Medulla oblongata (tissue), 1 donor: ENCODE measurements at regions not wholly inside any gene's neighbourhood (a gene's known extent, or its start where the extent isn't known, plus 50 kb on each side); places are given as distances from the start of the nearest gene placed in this dataset.

Experiments used
- DNase-seq: peaks from one replicate; pipeline ENCODE4 v3.0.0-alpha.2; 2015; ENCODE audit errors: extremely low spot score

DNA sequence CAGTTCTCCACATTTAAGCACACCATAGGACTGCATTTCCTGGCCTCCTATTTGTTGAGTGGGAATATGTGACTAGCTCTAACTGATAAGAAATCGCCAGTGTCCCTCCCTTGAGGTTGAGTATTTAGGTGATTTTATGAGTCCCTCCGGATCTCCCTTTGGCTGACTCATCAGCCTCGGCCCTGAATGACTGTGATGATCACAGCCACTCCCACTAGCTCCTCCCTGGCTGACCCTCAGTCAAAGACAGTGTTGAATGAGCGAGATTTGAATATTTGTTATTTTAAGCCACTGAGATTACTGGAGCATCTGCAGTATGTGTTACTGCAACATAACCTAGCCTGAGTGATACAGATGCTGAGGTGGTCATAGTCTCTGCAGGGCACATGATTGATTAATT is 515.3 kb downstream of the EPHB1 start:
- DNase-seq, result no peak

DNA sequence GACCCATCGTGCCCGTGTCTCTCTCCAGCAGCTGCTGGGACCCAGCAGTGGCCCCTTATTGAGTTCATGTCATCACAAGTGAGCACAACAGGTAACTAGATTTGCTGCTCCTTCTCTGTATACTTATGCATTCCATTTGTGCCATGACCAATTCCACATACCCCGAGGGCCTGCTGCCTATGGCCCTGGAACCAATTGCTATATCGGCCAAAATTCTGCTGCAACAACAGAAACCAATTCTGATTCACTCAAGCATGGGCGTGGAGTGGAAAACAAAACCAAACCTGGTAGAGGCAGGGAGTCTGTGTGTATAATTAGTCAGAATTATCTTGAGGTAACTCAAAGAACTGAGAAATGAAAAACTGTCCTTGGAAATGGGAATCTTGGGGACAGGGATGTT is 516.6 kb downstream of the EPHB1 start:
- no peak for DNase-seq

DNA sequence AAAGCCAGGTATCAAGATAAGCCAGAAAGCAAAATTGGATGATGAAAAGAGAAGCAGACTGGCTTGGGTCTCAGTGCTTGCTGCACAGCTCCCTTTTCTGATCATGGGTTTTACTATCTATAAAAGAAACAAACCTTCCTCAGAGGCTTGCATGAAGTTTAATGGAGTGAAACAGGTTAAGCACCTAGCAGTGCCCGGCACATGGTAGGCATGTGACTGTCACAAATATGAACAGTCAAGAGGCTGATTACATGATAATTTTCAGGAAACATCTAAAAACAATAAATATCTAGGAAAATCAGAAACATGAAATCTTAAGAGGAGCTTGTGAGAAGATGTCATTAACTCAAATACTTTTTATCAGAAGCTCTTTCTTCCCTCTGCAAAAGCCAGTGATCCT is 519.2 kb downstream of the EPHB1 start:
- DNase-seq, result no peak

DNA sequence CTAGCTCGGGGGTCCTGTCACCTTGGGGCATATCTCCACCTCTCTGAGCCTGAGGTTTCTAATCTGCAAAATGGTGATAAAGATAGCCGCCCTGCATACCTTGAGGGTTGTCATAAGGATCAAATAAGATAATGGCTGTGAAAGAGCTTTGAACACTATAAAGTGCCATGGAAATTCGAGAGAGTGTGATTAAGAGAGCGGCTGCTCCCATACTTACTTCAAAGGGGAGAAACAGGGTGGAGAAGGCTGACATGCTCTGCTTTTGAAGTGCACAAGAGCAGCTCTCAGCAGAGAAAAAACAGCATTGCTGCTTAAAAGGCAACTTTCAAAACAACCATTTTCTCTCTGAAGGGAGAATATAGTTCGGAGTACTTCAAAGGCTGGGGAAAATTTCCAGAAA is 529.2 kb downstream of the EPHB1 start:
- DNase-seq, result no peak

DNA sequence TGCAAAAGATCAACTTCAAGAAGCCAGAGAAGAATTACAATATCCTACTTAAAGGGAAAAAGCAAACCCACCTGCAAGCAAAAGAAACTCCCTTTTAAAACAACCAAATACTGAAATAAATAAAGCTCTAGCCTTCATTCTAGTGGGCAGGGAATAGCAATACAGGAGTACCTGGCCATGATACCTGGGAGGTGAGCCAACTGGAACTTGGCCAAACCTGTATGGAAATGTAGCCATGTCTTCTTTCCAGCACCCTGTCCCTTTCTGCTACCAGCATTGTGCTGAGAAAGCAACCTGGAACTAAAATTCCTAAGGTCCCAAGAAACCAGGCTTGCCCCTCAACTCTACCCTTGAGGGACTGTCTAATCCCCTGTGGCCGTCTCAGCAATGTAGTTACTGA is 530.0 kb downstream of the EPHB1 start:
- no peak for DNase-seq

DNA sequence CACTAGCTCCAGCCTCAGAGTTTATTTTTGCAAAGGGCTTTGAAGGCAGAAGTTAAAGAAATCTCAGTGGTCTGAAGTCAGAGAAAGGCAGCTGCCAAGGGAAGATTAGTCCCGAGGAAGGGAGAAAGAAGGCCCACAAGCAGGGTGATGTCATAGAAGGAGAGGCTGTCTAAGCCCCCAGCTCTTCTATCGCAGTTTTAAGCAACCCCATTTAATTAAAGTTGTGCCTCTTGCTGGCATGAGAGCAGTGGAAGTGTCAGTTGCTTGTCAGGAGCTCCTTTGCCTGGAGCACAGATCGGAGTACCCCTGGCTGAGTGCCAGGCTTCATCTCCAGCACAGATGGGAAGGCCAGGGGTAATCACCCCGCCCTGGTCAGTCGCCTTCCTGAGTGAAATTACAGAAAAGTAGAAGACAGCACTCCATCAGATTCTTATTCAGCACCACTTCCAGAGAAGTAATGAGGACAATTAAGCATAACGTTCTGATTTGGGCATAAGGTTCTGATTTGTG is 530.7 kb downstream of the EPHB1 start:
- no peak for DNase-seq

DNA sequence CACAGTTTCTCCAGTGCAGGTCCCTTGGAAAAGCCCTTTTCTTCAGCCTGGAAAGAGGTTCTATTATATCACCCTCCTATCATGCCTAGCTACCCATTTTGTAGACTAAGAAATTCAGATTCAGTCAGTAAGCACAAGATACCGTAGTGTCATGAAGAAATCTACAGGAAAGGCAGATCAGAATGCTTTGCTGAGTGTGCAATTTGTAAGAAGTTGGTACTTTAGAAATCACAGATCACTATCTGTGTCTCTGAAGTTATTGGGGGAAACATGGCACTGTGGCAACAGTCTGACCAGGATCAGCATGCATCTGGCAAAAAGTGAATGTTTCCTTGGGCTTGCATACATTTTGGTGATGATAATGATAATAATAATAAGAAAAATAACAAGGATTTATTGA is 531.8 kb downstream of the EPHB1 start:
- no peak for DNase-seq

DNA sequence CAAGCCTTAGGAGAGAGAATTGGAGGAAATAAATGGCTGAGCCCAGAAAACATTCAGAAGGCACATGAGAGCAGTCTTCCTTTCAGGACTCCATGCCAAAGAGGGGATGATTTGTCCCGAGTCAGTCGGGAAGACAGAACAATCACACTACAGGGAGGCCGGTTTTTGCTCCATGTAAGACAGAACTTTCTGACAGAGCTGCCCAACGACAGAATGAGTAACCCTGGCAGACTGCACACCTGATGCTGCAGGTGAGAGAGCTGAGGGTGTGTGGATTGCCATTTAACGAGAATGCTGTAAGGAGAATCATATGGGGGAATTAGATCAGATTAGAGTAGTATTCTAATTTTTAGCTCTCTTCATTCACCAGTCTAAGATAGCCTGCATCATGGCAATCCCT is 533.0 kb downstream of the EPHB1 start:
- no peak for DNase-seq

DNA sequence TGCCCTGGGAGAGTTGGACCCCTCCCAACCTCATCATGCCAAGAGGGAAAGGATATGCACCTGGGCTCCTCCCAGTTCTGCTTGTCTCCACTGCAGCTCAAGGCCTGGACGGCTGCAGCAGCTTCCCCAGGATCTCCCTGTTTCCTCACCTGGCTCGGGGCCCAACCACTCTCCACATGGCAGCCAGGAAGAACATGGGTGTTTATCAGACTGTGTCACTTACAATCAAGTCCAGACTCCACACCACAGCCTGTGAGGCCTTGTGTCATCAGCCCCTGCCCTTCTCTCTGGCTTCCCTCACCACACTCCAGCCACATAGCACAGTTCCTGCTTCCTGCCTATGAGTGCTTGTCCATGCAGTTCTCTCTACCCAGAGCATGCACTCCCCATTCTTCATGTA is 534.4 kb downstream of the EPHB1 start:
- DNase-seq, result no peak

DNA sequence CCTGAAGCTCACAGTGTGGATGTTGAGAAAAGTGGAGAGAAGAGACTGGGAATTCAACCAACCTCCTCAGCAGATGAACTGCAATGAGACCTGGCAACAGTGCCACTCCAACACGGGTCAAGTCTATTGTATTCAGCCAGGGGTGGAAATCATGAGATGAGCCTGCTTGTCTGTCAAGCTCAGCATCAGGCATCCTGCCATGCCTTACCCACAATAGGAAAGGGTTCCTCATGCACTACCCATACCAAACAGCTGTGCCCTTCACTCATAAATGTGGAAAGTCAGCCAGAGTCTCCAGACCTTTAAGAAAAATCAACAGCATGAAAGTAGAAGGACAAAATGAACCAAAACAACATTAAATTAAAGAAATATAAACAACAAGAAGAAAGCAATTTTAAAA is 542.1 kb downstream of the EPHB1 start:
- no peak for DNase-seq

DNA sequence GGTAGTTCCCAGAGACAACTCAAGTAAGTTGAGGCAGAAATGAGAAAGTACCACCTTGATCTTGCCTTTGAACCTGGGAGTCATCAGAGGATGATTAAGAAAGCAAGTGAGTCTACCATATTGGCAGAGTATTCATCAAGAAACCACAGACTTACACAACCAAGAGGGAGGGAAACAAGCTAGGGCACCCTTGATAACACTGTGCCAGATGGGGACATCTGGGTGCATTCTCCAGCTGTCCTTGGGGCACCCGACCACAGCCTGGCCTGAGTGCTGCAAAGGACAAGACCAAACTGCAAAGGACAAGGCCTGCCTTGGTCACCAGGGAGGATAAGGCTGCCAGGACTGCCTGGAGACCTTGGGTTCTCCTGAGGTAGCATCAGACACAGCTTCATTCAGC is 553.6 kb downstream of the EPHB1 start:
- no peak for DNase-seq

DNA sequence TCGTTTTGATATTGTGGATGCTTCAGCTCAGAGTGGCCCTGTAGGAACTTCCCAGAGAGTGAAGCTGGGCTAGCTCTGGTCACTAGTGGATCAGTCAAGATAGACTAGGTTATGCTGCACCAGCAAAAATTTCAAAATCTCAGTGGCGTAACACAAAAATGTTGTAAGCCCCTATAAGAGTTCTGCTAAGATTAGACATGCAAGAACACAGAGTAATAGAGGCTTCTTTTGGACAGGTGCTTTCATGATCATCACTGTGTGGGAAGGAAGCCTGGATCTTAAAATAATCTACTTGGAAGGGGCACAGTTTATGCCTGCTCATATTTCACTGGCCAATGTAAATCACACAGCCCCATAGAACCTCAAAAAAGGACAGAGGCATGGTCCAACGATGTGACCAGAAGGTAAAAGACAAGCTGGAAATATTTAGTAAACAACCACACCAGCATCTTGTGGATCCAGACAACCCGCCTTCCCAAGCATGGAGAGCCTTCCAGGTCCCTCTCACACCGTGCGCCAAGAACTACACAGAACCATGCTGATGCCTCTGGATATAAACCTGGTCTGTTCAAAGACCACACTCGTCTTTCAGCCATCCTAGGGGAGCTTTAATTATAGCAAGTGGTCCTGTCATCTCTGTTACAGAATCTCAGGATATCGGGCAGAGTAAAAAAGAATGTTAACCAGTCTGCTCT is 554.3 kb downstream of the EPHB1 start:
- no peak for DNase-seq

DNA sequence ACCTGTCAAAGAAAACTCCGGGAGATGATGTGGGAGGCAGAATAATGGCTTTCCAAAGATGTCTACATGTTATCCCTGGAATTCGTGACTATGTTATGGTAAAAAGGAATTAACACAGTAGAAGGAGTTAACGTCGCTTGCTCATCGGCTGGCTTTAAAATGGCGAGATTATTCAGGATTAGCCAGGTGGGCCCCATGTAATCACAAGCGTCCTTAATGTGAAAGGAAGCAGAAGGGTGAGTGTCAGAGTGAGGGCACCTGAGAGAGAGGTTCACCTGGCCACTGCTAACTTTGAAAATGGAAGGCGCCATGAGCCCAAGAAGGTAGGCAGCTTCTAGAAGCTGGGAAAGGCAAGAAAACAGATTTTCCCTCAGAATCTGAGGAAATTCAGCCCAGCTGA is 557.2 kb downstream of the EPHB1 start:
- no peak for DNase-seq

DNA sequence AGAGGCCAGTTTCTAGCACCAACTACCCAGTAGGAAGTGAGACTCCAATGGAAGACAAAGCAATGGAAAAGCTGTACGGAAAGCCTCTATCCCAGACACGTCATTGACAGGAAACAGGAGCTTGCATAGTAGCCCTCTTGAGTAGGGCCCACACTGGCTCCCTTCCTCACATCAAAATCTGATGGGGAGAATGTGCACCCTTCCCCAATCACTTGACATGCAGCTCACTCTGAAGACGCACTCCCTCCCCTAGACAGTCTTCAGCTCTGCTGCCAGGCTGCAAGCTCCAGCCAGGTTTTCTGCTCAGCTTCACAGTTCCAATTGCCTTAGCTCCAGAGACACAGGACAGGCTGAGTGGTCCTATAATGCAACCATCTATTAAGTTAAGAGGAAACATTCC is 567.8 kb downstream of the EPHB1 start:
- no peak for DNase-seq

DNA sequence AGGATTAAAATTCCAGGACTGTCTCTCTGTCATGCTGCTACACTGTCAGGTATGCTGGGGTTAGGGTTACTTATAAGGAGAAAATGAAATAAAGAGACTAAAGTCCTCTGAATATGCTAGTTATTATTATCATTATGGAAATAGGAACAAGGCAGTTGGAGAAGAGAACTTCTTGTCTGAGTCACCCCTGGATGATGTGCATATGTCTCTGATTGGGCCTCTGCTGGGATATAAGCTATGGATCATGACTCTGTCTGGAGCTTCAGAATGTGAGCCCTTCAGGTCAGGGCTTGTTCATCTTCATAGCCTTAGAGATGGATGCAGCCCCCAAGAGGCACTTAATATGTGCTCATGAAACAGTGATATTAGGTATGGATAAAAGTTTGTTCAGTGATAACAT is 569.6 kb downstream of the EPHB1 start:
- DNase-seq, result no peak

DNA sequence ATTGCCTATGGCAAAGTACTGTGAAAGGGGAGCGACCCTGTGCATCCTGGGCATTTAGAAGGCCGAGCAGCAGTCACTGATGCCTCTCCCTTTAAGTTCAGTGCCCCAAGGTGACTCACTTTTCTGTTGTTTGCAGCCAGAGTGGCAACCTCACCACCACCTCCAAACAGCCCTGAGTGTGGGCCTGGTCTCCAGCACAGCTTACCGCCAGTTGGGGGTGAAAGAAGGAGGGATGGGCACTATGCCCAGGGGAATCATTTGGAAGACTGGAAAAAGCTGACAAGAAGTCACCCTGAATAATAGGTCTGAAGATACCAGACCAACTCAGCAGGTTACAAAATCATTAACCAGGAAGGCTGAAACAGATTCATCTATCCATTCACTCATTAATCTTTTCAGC is 571.8 kb downstream of the EPHB1 start:
- no peak for DNase-seq

DNA sequence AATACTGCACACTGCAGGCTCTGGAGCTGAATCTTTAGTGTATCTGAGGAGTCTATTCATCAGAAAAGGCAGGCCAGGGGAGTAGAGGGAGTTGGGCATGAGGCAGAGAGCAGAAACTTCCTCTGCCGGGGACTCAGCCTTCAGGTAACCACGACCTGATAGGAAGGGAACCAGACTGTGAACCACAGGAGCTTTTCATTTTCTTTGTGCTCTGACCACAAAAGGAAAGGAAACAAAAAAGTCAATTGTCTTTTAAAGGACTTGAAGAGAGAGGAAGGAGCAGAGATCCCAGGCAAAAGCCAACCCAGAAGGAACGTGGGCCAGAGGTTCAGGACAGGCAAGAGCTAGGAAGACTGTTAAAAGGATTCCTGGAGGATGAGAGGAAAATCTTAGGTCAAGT is 573.3 kb downstream of the EPHB1 start:
- DNase-seq, result no peak

DNA sequence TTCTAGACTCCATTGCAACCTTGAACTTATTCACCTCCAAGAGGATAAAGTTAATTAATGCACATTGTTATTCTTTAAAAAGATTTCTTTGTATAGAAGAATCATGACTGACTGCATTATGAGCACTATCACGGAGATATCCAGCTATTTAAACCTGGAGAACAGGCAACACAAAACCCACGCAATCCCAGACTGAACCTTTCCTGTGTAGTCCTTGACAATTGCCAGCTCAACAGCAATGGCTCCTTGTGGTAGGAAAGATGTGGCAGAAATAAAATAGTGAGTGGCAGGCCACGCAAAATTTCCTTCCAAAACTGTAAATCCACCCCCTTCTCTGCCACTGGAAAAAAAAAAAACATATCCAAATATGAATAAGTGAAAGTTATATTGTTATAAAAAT is 573.7 kb downstream of the EPHB1 start:
- no peak for DNase-seq

DNA sequence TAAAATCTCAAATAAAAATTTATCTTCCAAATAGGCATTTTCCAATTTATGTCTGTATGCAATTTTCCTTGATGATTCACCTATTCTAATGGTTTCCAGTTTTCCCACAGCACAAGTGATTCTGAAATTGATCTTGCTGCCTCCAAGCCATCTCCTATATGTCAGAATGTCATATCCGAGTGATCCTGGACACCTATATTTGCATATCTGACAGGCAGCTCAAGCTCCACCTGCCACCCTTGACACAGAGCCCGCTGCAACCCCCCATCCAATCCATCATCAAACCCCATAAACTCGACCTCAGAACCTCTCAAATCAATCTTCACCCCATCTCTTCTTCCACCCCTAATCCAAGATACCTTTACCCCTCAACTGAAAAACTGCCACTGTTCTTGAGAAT is 579.5 kb downstream of the EPHB1 start:
- DNase-seq, result no peak

DNA sequence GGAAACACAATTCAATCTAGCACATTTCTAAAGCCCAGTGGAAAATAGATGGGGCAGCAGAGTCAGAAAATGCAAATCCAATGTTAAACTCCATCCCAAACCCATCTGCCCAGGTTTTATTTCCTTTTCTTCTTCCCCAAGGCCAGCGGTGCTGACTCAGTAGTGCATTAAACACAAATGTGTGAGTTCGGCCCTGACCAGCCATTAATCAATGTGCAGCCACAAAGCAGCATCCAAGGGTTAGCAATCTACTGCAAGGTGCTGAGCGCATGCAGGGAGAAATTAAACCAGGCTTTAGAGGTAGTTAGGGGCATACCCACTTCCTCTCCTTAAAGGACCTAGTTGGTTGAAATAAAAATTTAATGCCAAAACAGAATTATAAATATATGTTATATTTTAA is 583.3 kb upstream of the PPP2R3A start:
- no peak for DNase-seq

DNA sequence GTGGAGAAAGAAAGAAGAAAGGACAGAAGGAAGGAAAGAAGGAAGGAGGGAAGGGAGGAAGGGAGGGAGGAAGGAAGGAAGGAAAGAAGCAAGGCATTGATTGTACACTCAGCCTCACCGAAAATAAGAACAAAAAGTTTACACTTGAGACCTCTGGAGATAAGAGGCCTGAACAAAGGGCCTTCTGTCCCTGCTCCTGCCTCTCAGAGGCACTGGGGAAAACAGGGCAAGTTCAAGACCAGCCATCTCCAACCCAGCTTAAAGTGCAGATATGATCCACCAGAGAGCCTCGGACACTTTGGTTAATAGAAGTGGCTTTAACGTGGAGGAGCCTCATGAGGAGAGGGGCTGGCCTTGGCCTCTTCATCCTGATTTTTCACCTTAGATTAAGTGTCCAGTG is 582.9 kb upstream of the PPP2R3A start:
- no peak for DNase-seq

DNA sequence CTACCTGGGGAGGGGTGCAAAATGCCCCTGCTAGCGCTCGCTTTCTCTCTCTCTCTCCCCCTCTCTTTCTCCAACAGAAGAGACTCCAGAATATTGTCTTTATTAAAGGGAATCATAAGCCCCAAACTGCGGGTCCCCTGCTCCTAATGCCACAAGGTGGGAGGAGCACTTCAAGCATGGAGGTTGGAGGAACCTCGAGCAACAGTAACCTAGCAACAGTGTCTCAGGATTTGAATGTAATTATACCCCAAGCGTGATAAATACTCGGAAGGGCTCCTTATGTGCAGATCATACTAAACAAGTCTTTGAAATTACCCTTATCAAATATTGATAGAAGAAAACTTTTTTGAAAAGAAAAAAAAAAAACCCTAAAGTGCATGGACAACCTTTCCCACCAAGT is 582.2 kb upstream of the PPP2R3A start:
- no peak for DNase-seq

DNA sequence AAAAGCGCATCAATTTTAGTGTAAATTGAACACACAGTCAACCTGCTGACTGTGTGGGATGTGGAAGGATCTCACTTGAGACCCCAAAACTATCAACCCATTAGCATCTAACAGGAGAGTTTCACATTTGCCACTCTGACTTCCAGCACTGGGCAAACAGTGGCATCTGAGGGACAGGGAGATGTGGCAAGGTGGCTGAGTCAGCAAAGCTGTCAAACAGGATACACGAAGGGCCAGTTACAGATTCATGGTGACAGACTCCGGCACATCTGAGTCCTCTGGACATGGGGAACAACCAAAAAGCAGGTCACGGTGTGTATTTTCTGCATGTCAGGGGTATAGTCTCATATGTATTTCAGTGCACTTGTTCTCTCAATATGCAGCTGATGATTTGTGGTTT is 573.4 kb upstream of the PPP2R3A start:
- no peak for DNase-seq

DNA sequence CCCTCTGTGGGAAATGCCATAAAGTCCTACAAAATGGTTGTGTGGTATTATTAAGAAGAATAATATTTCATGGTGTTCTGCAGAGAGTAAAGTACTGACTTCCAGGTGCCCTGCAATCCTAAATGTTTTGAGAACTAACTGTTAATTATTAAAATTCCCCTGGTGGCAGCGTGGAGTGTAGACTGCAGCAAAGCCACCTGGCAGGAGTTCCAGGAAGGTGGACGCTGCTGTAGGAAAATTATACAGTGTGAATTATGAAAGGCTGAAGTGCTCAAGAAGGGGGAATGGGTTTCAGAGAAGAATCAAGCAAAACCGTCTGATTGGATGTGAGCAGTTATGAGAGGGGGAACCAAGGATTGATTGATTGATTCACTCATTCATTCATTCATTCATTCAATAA is 572.4 kb upstream of the PPP2R3A start:
- DNase-seq, result no peak
